ENCODE measurements at regions not wholly inside any gene's neighbourhood (a gene's known extent, or its start where the extent isn't known, plus 50 kb on each side); places are given as distances from the start of the nearest gene placed in this dataset.
A peak's percentile ranks its signal among the peaks of the same experiment; 100 is the strongest.

DNA sequence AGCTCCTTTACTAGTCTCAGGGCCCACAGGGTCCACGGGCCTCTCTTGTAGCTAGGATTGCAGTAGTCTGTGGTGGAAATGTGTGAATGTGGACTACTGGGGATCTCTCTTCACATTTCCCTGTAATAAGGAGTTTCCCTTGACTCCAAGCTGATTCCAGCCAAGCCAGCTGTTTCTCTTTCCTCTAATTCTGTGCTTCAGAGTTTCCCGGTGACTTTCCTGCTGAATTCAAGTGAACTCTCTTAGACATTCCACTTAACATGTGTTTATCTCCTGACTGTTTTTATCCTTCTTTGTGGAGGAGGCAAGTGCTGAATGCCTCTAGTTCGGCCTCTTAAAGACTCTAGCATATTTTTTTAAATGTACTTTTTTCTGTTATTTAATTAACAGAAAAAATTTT is 354.0 kb upstream of the RGS18 start:
- Histone ChIP-seq H4K20me1 (ENCODE audit: insufficient read depth, low read length) (no peaks in the 10 kb centered on the region), H4K8ac (ENCODE audit: low read depth in 2 of 2, low read length in 2 of 2) (no peak overlapping the region), H3K4me2 (ENCODE audit: low read depth, low read length) (no peak overlapping the region), H2BK120ac (ENCODE audit: low read depth, low read length) (no peak overlapping the region), H3K9me1 (ENCODE audit: insufficient read depth, low read length) (no peaks in the 10 kb centered on the region), H4K5ac (ENCODE audit: low read depth, low read length) (no peak overlapping the region), H3K14ac (replicated peaks; ENCODE audit: low read depth, low read length) (no peak overlapping the region), H2AK9ac (replicated peaks; ENCODE audit: low read depth, low read length, poor library complexity) (no peak overlapping the region), H3K9ac (ENCODE audit: low read depth, low read length) (no peak overlapping the region), H3K27ac (ENCODE audit: insufficient read depth, low read length) (no peak overlapping the region), H3K27me3 (ENCODE audit: control insufficient read depth, insufficient read depth, low read length) (no peaks in the 10 kb centered on the region), H3K9me3 (ENCODE audit: control insufficient read depth, insufficient read depth, low read length) (no peaks in the 10 kb centered on the region), H2BK20ac (ENCODE audit: low read depth, low read length) (no peak overlapping the region), H3K23ac (ENCODE audit: low read depth, low read length) (no peak overlapping the region), H3K36me3 (ENCODE audit: control insufficient read depth, insufficient read depth, low read length) (no peaks in the 10 kb centered on the region), H3K4me1 (ENCODE audit: control insufficient read depth, insufficient read depth, low read length) (no peaks in the 10 kb centered on the region; the same call in 1 of the 2 replicates), H4K91ac (ENCODE audit: insufficient read depth, low read depth, low read length) (no peak overlapping the region), H3K79me1 (ENCODE audit: low read depth in 1 of 2, low read length in 2 of 2) (no peaks in the 10 kb centered on the region), H2AFZ (replicated peaks; ENCODE audit: low read length, poor library complexity) (peak overlapping the region; percentile 72), H2BK15ac (ENCODE audit: low read depth, low read length) (no peak overlapping the region), H2AK5ac (ENCODE audit: low read depth, low read length) (no peak overlapping the region), H3K56ac (ENCODE audit: extremely low read depth, insufficient read depth, low read length) (no peak overlapping the region), H3K18ac (ENCODE audit: low read depth, low read length) (no peak overlapping the region), H3K4ac (ENCODE audit: low read depth, low read length) (no peak overlapping the region), H2BK5ac (ENCODE audit: low read depth, low read length, poor library complexity, severe bottlenecking) (no peak overlapping the region), H3K4me3 (ENCODE audit: insufficient read depth, low read depth, low read length) (no peak overlapping the region)
- DNase-seq (no peak), ATAC-seq (ENCODE audit: low read depth) (no peak)
- WGBS, 2 experiments (ENCODE audit: extremely low coverage in 2 of 2, insufficient read length in 1 of 2): no CpG with 5 or more reads among the region's 3 CpGs
- POLR2A ChIA-PET (ENCODE audit: unreplicated experiment): no interaction called here
- BruUV-seq (replicated peaks): no TSS peak
- dilution Hi-C loops (cut with HindIII; ENCODE audit: low sequenced_read_pairs, unreplicated experiment) (no loop called here), intact Hi-C loops (cut with micrococcal nuclease) (no loop called here), in situ Hi-C loops (cut with MboI; ENCODE audit: low sequenced_read_pairs) (no loop called here)
- CTCF ChIA-PET: no interaction called here
- TF ChIP-seq RCOR1 (IDR thresholded peaks at IDR 0.05; ENCODE audit: insufficient replicate concordance, low read length) (no peak), RFX5 (IDR thresholded peaks at IDR 0.05; ENCODE audit: low read depth, low read length) (no peak), MAFK (IDR thresholded peaks at IDR 0.05; ENCODE audit: low read depth, low read length) (no peak), POLR2A (IDR thresholded peaks at IDR 0.05; ENCODE audit: low read depth, low read length) (no peak), USF2 (IDR thresholded peaks at IDR 0.05; ENCODE audit: low read depth, low read length) (no peak), NFE2L2 (IDR thresholded peaks at IDR 0.05; ENCODE audit: low read depth, low read length) (no peak), FOS (IDR thresholded peaks at IDR 0.05; ENCODE audit: low read depth, low read length) (no peak), BHLHE40 (IDR thresholded peaks at IDR 0.05; ENCODE audit: low read depth, low read length) (no peak), CEBPB (IDR thresholded peaks at IDR 0.05; ENCODE audit: low read depth, low read length) (no peak), RAD21 (IDR thresholded peaks at IDR 0.05; ENCODE audit: low read length) (no peak), MXI1 (IDR thresholded peaks at IDR 0.05; ENCODE audit: borderline replicate concordance, low read depth, low read length) (no peak), SMC3 (IDR thresholded peaks at IDR 0.05; ENCODE audit: low read depth, low read length) (no peak), MAZ (IDR thresholded peaks at IDR 0.05; ENCODE audit: borderline replicate concordance, low read depth, low read length) (no peak), CHD1 (IDR thresholded peaks at IDR 0.05; ENCODE audit: low read depth, low read length) (no peak), ELK1 (IDR thresholded peaks at IDR 0.05; ENCODE audit: borderline replicate concordance, low read depth, low read length) (no peak)
- TF ChIP-seq, protein P1, sequence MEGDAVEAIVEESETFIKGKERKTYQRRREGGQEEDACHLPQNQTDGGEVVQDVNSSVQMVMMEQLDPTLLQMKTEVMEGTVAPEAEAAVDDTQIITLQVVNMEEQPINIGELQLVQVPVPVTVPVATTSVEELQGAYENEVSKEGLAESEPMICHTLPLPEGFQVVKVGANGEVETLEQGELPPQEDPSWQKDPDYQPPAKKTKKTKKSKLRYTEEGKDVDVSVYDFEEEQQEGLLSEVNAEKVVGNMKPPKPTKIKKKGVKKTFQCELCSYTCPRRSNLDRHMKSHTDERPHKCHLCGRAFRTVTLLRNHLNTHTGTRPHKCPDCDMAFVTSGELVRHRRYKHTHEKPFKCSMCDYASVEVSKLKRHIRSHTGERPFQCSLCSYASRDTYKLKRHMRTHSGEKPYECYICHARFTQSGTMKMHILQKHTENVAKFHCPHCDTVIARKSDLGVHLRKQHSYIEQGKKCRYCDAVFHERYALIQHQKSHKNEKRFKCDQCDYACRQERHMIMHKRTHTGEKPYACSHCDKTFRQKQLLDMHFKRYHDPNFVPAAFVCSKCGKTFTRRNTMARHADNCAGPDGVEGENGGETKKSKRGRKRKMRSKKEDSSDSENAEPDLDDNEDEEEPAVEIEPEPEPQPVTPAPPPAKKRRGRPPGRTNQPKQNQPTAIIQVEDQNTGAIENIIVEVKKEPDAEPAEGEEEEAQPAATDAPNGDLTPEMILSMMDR (conservative IDR thresholded peaks at IDR 0.05; ENCODE audit: low read depth, low read length): no peak

Data from IMR-90 (cell line).